ENCODE measurements at regions not wholly inside any gene's neighbourhood (a gene's known extent, or its start where the extent isn't known, plus 50 kb on each side); places are given as distances from the start of the nearest gene placed in this dataset.

DNA sequence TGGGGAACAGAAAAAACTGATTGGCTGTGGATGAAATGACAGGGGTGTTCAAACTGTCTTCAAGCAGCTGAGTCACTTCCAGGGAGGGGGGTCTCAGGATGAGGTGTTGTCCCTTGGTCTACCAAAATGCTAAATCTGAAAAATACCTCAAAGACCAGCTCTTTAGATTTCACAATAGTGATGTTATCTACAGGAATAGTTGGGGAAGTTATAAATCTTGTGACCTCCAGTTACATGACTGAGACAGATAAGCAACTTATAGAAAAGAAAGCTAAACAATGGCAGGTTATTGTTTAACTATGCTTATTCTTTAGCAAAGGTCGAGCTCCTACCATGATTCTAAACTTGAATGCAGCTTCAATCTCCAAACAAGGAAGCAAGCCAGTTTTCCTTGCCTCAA is 125.4 kb downstream of the SYT10 start:
- Histone ChIP-seq H2AFZ (ENCODE audit: low read depth, low read length, poor library complexity, severe bottlenecking) (no peak overlapping the region), H3K36me3 (ENCODE audit: control insufficient read depth in 1 of 2, insufficient read depth in 2 of 2, low read length in 2 of 2) (no peaks in the 10 kb centered on the region), H3K27me3 (ENCODE audit: insufficient read depth, low read length) (no peaks in the 10 kb centered on the region), H4K20me1 (ENCODE audit: insufficient read depth) (no peaks in the 10 kb centered on the region), H3K9me2 (ENCODE audit: insufficient read depth) (no peaks in the 10 kb centered on the region), H3K79me2 (ENCODE audit: insufficient read depth, low read length) (no peaks in the 10 kb centered on the region), H3K4me1 (ENCODE audit: control insufficient read depth in 1 of 2, insufficient read depth in 2 of 2, low read length in 2 of 2) (no peaks in the 10 kb centered on the region), H3K9me3 (ENCODE audit: control insufficient read depth in 1 of 2, insufficient read depth in 1 of 2, low read depth in 1 of 2, low read length in 2 of 2) (peaks cover 0 to 11% of the 10 kb centered on the region in 2 experiments; a peak in 3 of 4 replicates), H3K4me2 (ENCODE audit: low read length) (no peak overlapping the region), H3K27ac (ENCODE audit: low read depth, low read length) (no peak overlapping the region), H3K9ac (ENCODE audit: low read length) (no peak overlapping the region), H3K4me3 (replicated peaks in 1 of 2; ENCODE audit: low read depth in 1 of 2, low read length in 2 of 2) (no peak overlapping the region)
- no TSS peak for BruUV-seq (replicated peaks)
- RAD21 ChIA-PET (ENCODE audit: low non-redundant PET in 1 of 2, low total read pairs in 2 of 2, uncharacterized antibody in 2 of 2, unreplicated experiment in 2 of 2): no interaction called here
- DNase-seq (ENCODE audit: low read depth, low spot score) (no peak), ATAC-seq (no peak)
- CTCF ChIA-PET: no interaction called here
- intact Hi-C loops (cut with micrococcal nuclease): no loop called here
- POLR2A ChIA-PET: no interaction called here
- TF ChIP-seq, protein P1, sequence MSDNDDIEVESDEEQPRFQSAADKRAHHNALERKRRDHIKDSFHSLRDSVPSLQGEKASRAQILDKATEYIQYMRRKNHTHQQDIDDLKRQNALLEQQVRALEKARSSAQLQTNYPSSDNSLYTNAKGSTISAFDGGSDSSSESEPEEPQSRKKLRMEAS (IDR thresholded peaks at IDR 0.05): no peak
- TF ChIP-seq JUND (IDR thresholded peaks at IDR 0.05) (no peak), YY1 (IDR thresholded peaks at IDR 0.05; ENCODE audit: extremely low read depth, insufficient replicate concordance, low read depth, low read length) (no peak), CEBPB (IDR thresholded peaks at IDR 0.05; ENCODE audit: low read depth) (no peak), EGR1 (IDR thresholded peaks at IDR 0.05; ENCODE audit: low read depth) (no peak), SP1 (IDR thresholded peaks at IDR 0.05; ENCODE audit: low read depth) (no peak), POLR2A (IDR thresholded peaks at IDR 0.05; ENCODE audit: borderline replicate concordance, extremely low read depth, insufficient read depth, insufficient read length) (no peak), SIN3A (IDR thresholded peaks at IDR 0.05; ENCODE audit: low read depth) (no peak), CBX3 (IDR thresholded peaks at IDR 0.05; ENCODE audit: low read depth) (no peak), ZNF274 (IDR thresholded peaks at IDR 0.05; ENCODE audit: low read depth, low read length) (no peak), FOSL1 (IDR thresholded peaks at IDR 0.05; ENCODE audit: low read depth) (no peak)
- TF ChIP-seq, protein P2, sequence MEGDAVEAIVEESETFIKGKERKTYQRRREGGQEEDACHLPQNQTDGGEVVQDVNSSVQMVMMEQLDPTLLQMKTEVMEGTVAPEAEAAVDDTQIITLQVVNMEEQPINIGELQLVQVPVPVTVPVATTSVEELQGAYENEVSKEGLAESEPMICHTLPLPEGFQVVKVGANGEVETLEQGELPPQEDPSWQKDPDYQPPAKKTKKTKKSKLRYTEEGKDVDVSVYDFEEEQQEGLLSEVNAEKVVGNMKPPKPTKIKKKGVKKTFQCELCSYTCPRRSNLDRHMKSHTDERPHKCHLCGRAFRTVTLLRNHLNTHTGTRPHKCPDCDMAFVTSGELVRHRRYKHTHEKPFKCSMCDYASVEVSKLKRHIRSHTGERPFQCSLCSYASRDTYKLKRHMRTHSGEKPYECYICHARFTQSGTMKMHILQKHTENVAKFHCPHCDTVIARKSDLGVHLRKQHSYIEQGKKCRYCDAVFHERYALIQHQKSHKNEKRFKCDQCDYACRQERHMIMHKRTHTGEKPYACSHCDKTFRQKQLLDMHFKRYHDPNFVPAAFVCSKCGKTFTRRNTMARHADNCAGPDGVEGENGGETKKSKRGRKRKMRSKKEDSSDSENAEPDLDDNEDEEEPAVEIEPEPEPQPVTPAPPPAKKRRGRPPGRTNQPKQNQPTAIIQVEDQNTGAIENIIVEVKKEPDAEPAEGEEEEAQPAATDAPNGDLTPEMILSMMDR (IDR thresholded peaks at IDR 0.05 in 2 of 3, conservative IDR thresholded peaks at IDR 0.05 in 1 of 3; ENCODE audit: borderline replicate concordance in 1 of 3, insufficient read depth in 1 of 3, low read depth in 2 of 3, low read length in 2 of 3): no peak
- TF ChIP-seq, protein P3, sequence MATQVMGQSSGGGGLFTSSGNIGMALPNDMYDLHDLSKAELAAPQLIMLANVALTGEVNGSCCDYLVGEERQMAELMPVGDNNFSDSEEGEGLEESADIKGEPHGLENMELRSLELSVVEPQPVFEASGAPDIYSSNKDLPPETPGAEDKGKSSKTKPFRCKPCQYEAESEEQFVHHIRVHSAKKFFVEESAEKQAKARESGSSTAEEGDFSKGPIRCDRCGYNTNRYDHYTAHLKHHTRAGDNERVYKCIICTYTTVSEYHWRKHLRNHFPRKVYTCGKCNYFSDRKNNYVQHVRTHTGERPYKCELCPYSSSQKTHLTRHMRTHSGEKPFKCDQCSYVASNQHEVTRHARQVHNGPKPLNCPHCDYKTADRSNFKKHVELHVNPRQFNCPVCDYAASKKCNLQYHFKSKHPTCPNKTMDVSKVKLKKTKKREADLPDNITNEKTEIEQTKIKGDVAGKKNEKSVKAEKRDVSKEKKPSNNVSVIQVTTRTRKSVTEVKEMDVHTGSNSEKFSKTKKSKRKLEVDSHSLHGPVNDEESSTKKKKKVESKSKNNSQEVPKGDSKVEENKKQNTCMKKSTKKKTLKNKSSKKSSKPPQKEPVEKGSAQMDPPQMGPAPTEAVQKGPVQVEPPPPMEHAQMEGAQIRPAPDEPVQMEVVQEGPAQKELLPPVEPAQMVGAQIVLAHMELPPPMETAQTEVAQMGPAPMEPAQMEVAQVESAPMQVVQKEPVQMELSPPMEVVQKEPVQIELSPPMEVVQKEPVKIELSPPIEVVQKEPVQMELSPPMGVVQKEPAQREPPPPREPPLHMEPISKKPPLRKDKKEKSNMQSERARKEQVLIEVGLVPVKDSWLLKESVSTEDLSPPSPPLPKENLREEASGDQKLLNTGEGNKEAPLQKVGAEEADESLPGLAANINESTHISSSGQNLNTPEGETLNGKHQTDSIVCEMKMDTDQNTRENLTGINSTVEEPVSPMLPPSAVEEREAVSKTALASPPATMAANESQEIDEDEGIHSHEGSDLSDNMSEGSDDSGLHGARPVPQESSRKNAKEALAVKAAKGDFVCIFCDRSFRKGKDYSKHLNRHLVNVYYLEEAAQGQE (IDR thresholded peaks at IDR 0.05; ENCODE audit: low read depth): no peak
